Epithelial cell of esophagus (primary cell): ENCODE measurements at regions not wholly inside any gene's neighbourhood (a gene's known extent, or its start where the extent isn't known, plus 50 kb on each side); places are given as distances from the start of the nearest gene placed in this dataset.

Experiments used
- DNase-seq: peaks from one replicate; pipeline ENCODE4 v3.0.0; 2010; ENCODE audit warnings: low read depth
- H3K4me3 ChIP-seq: 2 replicates; pipeline ENCODE4 v1.5.1; 2011; ENCODE audit warnings: mild to moderate bottlenecking, low read length, control low read depth
- TF ChIP-seq, protein P1 (sequence below): IDR thresholded peaks from 2 replicates; pipeline ENCODE4 v1.5.1; 2011; ENCODE audit warnings: low read depth, mild to moderate bottlenecking, low read length, control low read depth, inconsistent platforms; ENCODE audit not compliant: insufficient read depth; ENCODE audit errors: missing control alignments

DNA sequence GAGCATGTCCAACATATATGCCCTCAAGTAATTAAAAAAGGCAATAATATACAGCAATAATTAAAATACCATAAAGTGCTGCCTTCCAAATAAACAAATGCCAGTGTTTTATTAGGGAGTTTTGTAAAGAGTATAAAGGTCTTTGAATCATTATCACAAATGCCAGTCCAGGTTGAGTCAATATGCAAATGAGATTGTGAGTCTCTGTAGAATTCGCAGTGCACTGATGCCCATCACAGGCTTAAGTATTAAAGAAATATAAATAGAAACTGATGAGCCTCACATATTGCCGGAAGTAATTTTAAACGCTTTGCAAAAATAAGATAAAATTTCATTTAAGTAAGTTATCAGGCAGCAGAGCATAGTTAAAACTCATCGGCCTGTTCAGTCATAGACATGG is 205.0 kb upstream of the TECRL start:
- TF ChIP-seq, protein P1, sequence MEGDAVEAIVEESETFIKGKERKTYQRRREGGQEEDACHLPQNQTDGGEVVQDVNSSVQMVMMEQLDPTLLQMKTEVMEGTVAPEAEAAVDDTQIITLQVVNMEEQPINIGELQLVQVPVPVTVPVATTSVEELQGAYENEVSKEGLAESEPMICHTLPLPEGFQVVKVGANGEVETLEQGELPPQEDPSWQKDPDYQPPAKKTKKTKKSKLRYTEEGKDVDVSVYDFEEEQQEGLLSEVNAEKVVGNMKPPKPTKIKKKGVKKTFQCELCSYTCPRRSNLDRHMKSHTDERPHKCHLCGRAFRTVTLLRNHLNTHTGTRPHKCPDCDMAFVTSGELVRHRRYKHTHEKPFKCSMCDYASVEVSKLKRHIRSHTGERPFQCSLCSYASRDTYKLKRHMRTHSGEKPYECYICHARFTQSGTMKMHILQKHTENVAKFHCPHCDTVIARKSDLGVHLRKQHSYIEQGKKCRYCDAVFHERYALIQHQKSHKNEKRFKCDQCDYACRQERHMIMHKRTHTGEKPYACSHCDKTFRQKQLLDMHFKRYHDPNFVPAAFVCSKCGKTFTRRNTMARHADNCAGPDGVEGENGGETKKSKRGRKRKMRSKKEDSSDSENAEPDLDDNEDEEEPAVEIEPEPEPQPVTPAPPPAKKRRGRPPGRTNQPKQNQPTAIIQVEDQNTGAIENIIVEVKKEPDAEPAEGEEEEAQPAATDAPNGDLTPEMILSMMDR: no peak
- no peak for DNase-seq
- no peak overlapping the region for H3K4me3 ChIP-seq

DNA sequence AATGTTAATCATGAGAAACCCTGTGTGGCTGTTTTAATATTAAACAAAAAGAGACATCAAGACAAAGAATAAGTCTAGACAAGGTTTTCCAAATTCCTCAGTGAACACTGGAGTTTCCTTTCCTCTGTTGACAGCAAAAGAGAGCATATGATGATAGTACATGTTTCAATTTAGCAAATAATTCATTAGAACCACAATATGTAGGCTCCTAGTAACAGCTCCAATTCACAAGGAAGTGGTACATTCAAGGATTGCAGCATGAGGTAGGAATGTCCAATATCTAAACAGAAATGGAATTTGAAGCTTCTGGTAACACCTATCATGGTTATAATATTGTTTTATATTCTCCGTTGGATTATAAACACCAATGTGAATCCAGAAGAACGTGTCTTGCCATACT is 203.8 kb upstream of the TECRL start:
- TF ChIP-seq, protein P1: no peak
- H3K4me3 ChIP-seq: no peak overlapping the region
- no peak for DNase-seq

DNA sequence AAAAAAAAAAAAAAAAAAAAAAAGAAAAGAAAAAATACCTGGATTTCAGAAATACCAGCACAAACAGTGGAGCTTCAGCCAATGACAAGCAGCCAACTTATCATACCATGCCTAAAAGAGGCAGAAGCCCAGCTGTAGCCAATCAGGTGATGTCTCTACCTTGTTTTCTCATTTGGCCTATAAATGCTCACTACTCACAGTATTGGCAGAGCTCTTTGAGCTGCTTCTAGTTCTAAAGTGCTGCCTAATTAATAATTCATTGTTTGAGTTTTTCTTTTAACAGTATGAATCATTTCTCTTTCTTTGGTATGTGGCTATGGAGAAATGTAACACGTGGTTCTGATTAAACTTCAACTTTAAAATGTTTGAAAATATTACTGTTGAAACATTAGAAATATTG is 188.8 kb upstream of the TECRL start:
- H3K4me3 ChIP-seq: no peak overlapping the region
- no peak for DNase-seq

GRCh38 chr4:64594723-64595122 is 185.5 kb upstream of the TECRL start:
- no peak overlapping the region for H3K4me3 ChIP-seq
- TF ChIP-seq, protein P1: no peak
- DNase-seq: no peak

More for the DNA sequence above, 188.8 kb upstream of the TECRL start:
- TF ChIP-seq, protein P1: no peak

GRCh38 chr4:64588507-64588906 is 179.3 kb upstream of the TECRL start:
- no peak overlapping the region for H3K4me3 ChIP-seq
- DNase-seq: no peak
- TF ChIP-seq, protein P1: no peak

- TF ChIP-seq, protein P1: peak; percentile 57
- no peak overlapping the region for H3K4me3 ChIP-seq
- peak; percentile 55 for DNase-seq
Measured at GRCh38 chr4:64584981-64585557, 175.8 kb upstream of the TECRL start.

GRCh38 chr4:64584125-64584524 is 174.9 kb upstream of the TECRL start:
- no peak for DNase-seq
- TF ChIP-seq, protein P1: no peak
- H3K4me3 ChIP-seq: no peak overlapping the region
